SK-N-SH treated with all-trans-retinoic acid at 6 μM for 48 hours (cell line): ENCODE measurements at regions not wholly inside any gene's neighbourhood (a gene's known extent, or its start where the extent isn't known, plus 50 kb on each side); places are given as distances from the start of the nearest gene placed in this dataset.
"Not testable (repeated sequence)": the region's sequence is repeated elsewhere in the genome, so short reads cannot be mapped to it uniquely, and the experiment has no call there.

Experiments used
- ATAC-seq: fragments of 200-7000 bp; cut with Tn5 transposase; 3 replicates; pipeline ENCODE4 v1.9.1; 2020; ENCODE audit warnings: mild to moderate bottlenecking, moderate library complexity
- ARNTL ChIP-seq: fragments of 450-650 bp; formaldehyde crosslinking; IDR thresholded peaks from 2 replicates; pipeline ENCODE4 v1.5.0; 2020; ENCODE audit warnings: low read depth, mild to moderate bottlenecking, moderate library complexity, borderline replicate concordance
- CREB5 ChIP-seq: fragments of 250-450 bp; sonication (Bioruptor Pico); IDR thresholded peaks from 2 replicates; pipeline ENCODE4 v1.5.1; 2020; ENCODE audit warnings: low read depth, mild to moderate bottlenecking, moderate library complexity
- CSDC2 ChIP-seq: fragments of 250-450 bp; sonication (Bioruptor Pico); IDR thresholded peaks from 2 replicates; pipeline ENCODE4 v1.5.0; 2020; ENCODE audit warnings: mild to moderate bottlenecking, moderate library complexity
- CSRNP3 ChIP-seq: fragments of 250-450 bp; sonication (Bioruptor Pico); IDR thresholded peaks from 2 replicates; pipeline ENCODE4 v1.5.1; 2021; ENCODE audit warnings: mild to moderate bottlenecking, moderate library complexity
- ESRRG ChIP-seq: fragments of 250-450 bp; sonication (Bioruptor Pico); IDR thresholded peaks from 2 replicates; pipeline ENCODE4 v1.6.1; 2021; ENCODE audit warnings: mild to moderate bottlenecking
- GLIS3 ChIP-seq: fragments of 250-450 bp; sonication (Bioruptor Pico); IDR thresholded peaks from 2 replicates; pipeline ENCODE4 v1.5.0; 2020; ENCODE audit warnings: mild to moderate bottlenecking, moderate library complexity
- ISL1 ChIP-seq: fragments of 250-450 bp; sonication (Bioruptor Pico); IDR thresholded peaks from 2 replicates; pipeline ENCODE4 v2.1.2; 2022; ENCODE audit warnings: mild to moderate bottlenecking, moderate library complexity
- OSR1 ChIP-seq: fragments of 250-450 bp; sonication (Bioruptor Pico); IDR thresholded peaks from 2 replicates; pipeline ENCODE4 v1.8.0; 2022; ENCODE audit warnings: moderate library complexity, mild to moderate bottlenecking, inconsistent platforms
- POU6F1 ChIP-seq: fragments of 250-450 bp; sonication (Bioruptor Pico); IDR thresholded peaks from 2 replicates; pipeline ENCODE4 v1.8.0; 2021; ENCODE audit warnings: low read depth, mild to moderate bottlenecking, moderate library complexity, borderline replicate concordance
- PPARA ChIP-seq: fragments of 250-450 bp; sonication (Bioruptor Pico); IDR thresholded peaks from 2 replicates; pipeline ENCODE4 v1.5.0; 2020; ENCODE audit warnings: mild to moderate bottlenecking, borderline replicate concordance
- RARB ChIP-seq: fragments of 250-450 bp; sonication (Bioruptor Pico); IDR thresholded peaks from 2 replicates; pipeline ENCODE4 v1.8.0; 2021; ENCODE audit warnings: mild to moderate bottlenecking, moderate library complexity
- SNAI2 ChIP-seq: fragments of 250-450 bp; sonication (Bioruptor Pico); IDR thresholded peaks from 2 replicates; pipeline ENCODE4 v1.5.0; 2020; ENCODE audit warnings: mild to moderate bottlenecking, moderate library complexity
- TCF4 ChIP-seq: fragments of 250-450 bp; sonication (Bioruptor Pico); IDR thresholded peaks from 2 replicates; pipeline ENCODE4 v1.8.0; 2021; ENCODE audit warnings: mild to moderate bottlenecking, moderate library complexity, borderline replicate concordance
- TOX ChIP-seq: fragments of 250-450 bp; sonication (Bioruptor Pico); IDR thresholded peaks from 2 replicates; pipeline ENCODE4 v1.8.0; 2021; ENCODE audit warnings: mild to moderate bottlenecking, moderate library complexity, borderline replicate concordance
- TSHZ2 ChIP-seq: fragments of 250-450 bp; sonication (Bioruptor Pico); IDR thresholded peaks from 2 replicates; pipeline ENCODE4 v1.5.0; 2020; ENCODE audit warnings: mild to moderate bottlenecking, moderate library complexity
- ZC3H10 ChIP-seq: fragments of 250-450 bp; sonication (Bioruptor Pico); IDR thresholded peaks from 2 replicates; pipeline ENCODE4 v1.5.1; 2021; ENCODE audit warnings: mild to moderate bottlenecking, moderate library complexity
- ZFP3 ChIP-seq: fragments of 250-450 bp; sonication (Bioruptor Pico); IDR thresholded peaks from 2 replicates; pipeline ENCODE4 v1.5.0; 2020; ENCODE audit warnings: mild to moderate bottlenecking, moderate library complexity
- ZFP30 ChIP-seq: fragments of 450-650 bp; formaldehyde crosslinking; IDR thresholded peaks from 2 replicates; pipeline ENCODE4 v1.5.0; 2022; ENCODE audit warnings: mild to moderate bottlenecking, moderate library complexity
- ZNF70 ChIP-seq: fragments of 450-650 bp; formaldehyde crosslinking; IDR thresholded peaks from 2 replicates; pipeline ENCODE4 v1.5.0; 2020; ENCODE audit warnings: mild to moderate bottlenecking, moderate library complexity

- ATAC-seq = no peak
- TF ChIP-seq ISL1 (CRISPR knock-in tag) (no peak), CSDC2 (no peak), ZC3H10 (CRISPR knock-in tag) (no peak), TOX (no peak), PPARA (CRISPR knock-in tag) (no peak), RARB (CRISPR knock-in tag) (no peak), GLIS3 (CRISPR knock-in tag) (no peak), TSHZ2 (CRISPR knock-in tag) (no peak), ESRRG (CRISPR knock-in tag) (no peak), SNAI2 (CRISPR knock-in tag) (no peak), TCF4 (CRISPR knock-in tag) (no peak), OSR1 (CRISPR knock-in tag) (no peak), ZNF70 (CRISPR knock-in tag) (no peak), POU6F1 (CRISPR knock-in tag) (no peak), ZFP3 (CRISPR knock-in tag) (no peak)
Measured at GRCh38 chr3:110989446-110989845, 82.2 kb upstream of the NECTIN3 start.

- TF ChIP-seq CSRNP3 (no peak), POU6F1 (CRISPR knock-in tag) (no peak), ARNTL (CRISPR knock-in tag) (no peak), ZFP3 (CRISPR knock-in tag) (no peak), ZFP30 (no peak), CREB5 (CRISPR knock-in tag) (no peak), TCF4 (CRISPR knock-in tag) (no peak), TOX (no peak), PPARA (CRISPR knock-in tag) (no peak), RARB (CRISPR knock-in tag) (no peak), CSDC2 (no peak), ISL1 (CRISPR knock-in tag) (no peak), GLIS3 (CRISPR knock-in tag) (no peak), ZNF70 (CRISPR knock-in tag) (no peak), OSR1 (CRISPR knock-in tag) (no peak), ESRRG (CRISPR knock-in tag) (no peak)
- ATAC-seq = no peak
Measured at GRCh38 chr3:110995461-110996231, 76.0 kb upstream of the NECTIN3 start.

- ATAC-seq = not testable (repeated sequence)
Measured at GRCh38 chr3:110998766-110999165, 72.8 kb upstream of the NECTIN3 start.

- not testable (repeated sequence) for ATAC-seq
Measured at GRCh38 chr3:111006485-111006884, 65.1 kb upstream of the NECTIN3 start.
